Peyer's patch (tissue), 4 donors: ENCODE measurements at regions not wholly inside any gene's neighbourhood (a gene's known extent, or its start where the extent isn't known, plus 50 kb on each side); places are given as distances from the start of the nearest gene placed in this dataset.
"Not testable (repeated sequence)": the region's sequence is repeated elsewhere in the genome, so short reads cannot be mapped to it uniquely, and the experiment has no call there.

Experiments
- DNase-seq, 3 donors: peaks; one replicate each; pipeline ENCODE4 v3.0.0-alpha.2; 2017 to 2019
- H3K27ac ChIP-seq, 4 donors: fragments of 200-600 bp; sonication (generic); one replicate each; pipeline ENCODE4 v1.5.1; 2016 to 2019
- H3K27me3 ChIP-seq, 2 donors: fragments of 200-600 bp; sonication (generic); one replicate each; pipeline ENCODE4 v1.5.1; 2019
- H3K36me3 ChIP-seq, 3 donors: fragments of 200-600 bp; sonication (generic); one replicate each; pipeline ENCODE4 v1.5.1; 2016 to 2019
- H3K4me1 ChIP-seq, 4 donors: fragments of 200-600 bp; sonication (generic); one replicate each; pipeline ENCODE4 v1.5.1; 2016 to 2019
- H3K4me3 ChIP-seq, 4 donors: fragments of 200-600 bp; sonication (generic); 1 replicate in 3 of 4; 2 replicates in 1 of 4; pipeline ENCODE4 v1.5.1; 2016 to 2019; ENCODE audit warnings: mild to moderate bottlenecking in 1 of 4
- H3K9me3 ChIP-seq, 4 donors: fragments of 200-600 bp; sonication (generic); one replicate each; pipeline ENCODE4 v1.5.1; 2016 to 2019; ENCODE audit warnings: mild to moderate bottlenecking in 1 of 4
- POLR2A ChIP-seq, 2 donors: fragments of 450-650 bp; IDR thresholded peaks; one replicate each; pipeline ENCODE4 v1.5.1; 2017; ENCODE audit warnings: antibody characterized with exemption in 2 of 2, mild to moderate bottlenecking in 2 of 2, moderate library complexity in 2 of 2
- TF ChIP-seq, protein P1 (sequence below), 6 experiments: fragments of 450-650 bp in 4 of 6; fragments of 200-600 bp in 2 of 6; sonication (generic) in 1 of 6; IDR thresholded peaks; one replicate each; pipeline ENCODE4 v1.5.1; 2017 to 2019; ENCODE audit warnings: antibody characterized with exemption in 6 of 6, mild to moderate bottlenecking in 3 of 6, moderate library complexity in 1 of 6

DNA sequence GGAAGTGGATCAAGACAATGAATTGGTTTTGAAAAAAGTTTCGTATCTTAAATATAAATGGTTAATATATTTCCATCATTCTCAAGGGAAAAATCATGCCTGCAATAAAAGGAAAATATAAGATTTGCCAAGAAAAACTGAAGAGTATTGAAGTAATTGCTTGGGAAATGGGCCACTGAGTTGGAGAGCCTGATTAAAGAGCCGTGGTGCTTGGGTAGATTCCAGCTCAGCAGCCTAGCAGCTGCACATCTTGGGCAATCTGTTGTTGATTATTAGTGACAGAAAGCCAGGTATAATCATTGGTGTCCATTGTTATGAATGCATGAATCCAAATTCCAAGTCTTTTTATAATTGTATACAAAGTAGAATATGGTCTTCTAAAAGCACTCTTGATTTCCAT is 800.9 kb upstream of the CHORDC1 start:
- no peak for DNase-seq
- no peak overlapping the region for H3K4me3 ChIP-seq
- H3K36me3 ChIP-seq = no peaks in the 10 kb centered on the region
- no peaks in the 10 kb centered on the region for H3K27me3 ChIP-seq
- no peaks in the 10 kb centered on the region for H3K4me1 ChIP-seq
- TF ChIP-seq POLR2A (IDR thresholded peaks at IDR 0.05) = no peak
- TF ChIP-seq, protein P1, sequence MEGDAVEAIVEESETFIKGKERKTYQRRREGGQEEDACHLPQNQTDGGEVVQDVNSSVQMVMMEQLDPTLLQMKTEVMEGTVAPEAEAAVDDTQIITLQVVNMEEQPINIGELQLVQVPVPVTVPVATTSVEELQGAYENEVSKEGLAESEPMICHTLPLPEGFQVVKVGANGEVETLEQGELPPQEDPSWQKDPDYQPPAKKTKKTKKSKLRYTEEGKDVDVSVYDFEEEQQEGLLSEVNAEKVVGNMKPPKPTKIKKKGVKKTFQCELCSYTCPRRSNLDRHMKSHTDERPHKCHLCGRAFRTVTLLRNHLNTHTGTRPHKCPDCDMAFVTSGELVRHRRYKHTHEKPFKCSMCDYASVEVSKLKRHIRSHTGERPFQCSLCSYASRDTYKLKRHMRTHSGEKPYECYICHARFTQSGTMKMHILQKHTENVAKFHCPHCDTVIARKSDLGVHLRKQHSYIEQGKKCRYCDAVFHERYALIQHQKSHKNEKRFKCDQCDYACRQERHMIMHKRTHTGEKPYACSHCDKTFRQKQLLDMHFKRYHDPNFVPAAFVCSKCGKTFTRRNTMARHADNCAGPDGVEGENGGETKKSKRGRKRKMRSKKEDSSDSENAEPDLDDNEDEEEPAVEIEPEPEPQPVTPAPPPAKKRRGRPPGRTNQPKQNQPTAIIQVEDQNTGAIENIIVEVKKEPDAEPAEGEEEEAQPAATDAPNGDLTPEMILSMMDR (IDR thresholded peaks at IDR 0.05) = no peak
- H3K9me3 ChIP-seq = no peaks in the 10 kb centered on the region
- no peak overlapping the region for H3K27ac ChIP-seq

DNA sequence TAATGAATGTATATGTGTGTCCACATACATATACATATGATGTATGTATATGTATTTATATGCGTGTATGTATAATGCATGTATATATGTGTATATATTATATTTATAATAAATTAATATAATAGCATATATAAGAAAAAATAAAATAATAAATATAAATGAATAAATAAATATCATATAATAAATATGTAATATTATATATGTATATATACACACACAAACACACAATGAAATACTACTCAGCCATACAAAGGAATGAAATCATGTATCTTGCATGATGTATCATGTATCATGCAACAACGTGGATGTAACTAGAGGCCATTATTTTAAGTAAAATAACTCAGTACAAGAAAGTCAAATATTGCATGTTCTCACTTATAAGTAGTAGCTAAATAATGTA is 788.7 kb upstream of the CHORDC1 start:
- Histone ChIP-seq H3K27ac (no peak overlapping the region), H3K27me3 (no peaks in the 10 kb centered on the region), H3K4me1 (no peaks in the 10 kb centered on the region), H3K4me3 (no peak overlapping the region), H3K9me3 (peaks cover 0 to 3% (median 0%) of the 10 kb centered on the region in 4 donors), H3K36me3 (no peaks in the 10 kb centered on the region)
- DNase-seq = no peak
- TF ChIP-seq, protein P1 (IDR thresholded peaks at IDR 0.05) = no peak
- TF ChIP-seq POLR2A (IDR thresholded peaks at IDR 0.05) = no peak

DNA sequence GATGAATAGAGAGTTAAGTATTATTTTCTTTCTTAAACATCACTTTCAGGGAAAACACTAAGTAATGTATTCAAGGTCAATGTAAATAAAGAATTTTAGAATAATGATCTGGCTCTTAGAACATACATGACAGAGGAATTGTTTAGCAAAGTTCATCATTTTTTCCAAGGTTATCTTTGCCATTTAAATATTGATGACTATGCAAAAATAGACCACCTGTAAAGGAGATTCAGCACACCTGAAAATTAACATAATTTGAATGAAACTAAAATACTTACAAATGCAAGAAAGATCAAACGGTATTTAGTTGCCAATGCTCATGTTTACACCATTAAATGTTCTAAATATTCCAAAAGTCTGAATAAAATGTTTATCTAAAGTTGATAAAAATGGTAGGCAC is 782.6 kb upstream of the CHORDC1 start:
- Histone ChIP-seq H3K4me3 (no peak overlapping the region), H3K9me3 (no peaks in the 10 kb centered on the region), H3K27ac (no peak overlapping the region), H3K36me3 (no peaks in the 10 kb centered on the region), H3K4me1 (no peaks in the 10 kb centered on the region), H3K27me3 (no peaks in the 10 kb centered on the region)
- no peak for DNase-seq
- TF ChIP-seq, protein P1 (IDR thresholded peaks at IDR 0.05) = no peak
- no peak for TF ChIP-seq POLR2A (IDR thresholded peaks at IDR 0.05)

DNA sequence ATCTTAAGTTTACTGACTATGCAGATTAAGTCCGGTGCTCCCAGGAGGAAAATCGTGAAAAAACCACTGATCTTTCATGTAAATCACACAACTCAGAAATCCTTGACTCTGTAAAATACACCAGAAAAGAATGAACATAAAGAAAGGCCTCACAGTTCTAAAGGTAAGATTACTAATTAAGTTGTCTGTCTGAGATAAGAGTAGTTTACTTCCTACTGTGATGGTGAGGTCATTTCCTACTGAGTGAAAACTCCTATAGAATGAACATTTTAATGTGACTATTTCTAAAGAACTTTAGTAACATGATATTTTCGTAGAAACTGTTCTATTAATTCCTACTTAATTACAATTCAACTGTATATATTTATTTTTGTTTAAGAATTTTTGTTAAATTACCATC is 774.4 kb upstream of the CHORDC1 start:
- no peak for DNase-seq
- no peak for TF ChIP-seq POLR2A (IDR thresholded peaks at IDR 0.05)
- TF ChIP-seq, protein P1 (IDR thresholded peaks at IDR 0.05) = no peak
- Histone ChIP-seq H3K4me1 (no peaks in the 10 kb centered on the region), H3K9me3 (no peaks in the 10 kb centered on the region), H3K4me3 (no peak overlapping the region), H3K36me3 (no peaks in the 10 kb centered on the region), H3K27ac (no peak overlapping the region), H3K27me3 (no peaks in the 10 kb centered on the region)

DNA sequence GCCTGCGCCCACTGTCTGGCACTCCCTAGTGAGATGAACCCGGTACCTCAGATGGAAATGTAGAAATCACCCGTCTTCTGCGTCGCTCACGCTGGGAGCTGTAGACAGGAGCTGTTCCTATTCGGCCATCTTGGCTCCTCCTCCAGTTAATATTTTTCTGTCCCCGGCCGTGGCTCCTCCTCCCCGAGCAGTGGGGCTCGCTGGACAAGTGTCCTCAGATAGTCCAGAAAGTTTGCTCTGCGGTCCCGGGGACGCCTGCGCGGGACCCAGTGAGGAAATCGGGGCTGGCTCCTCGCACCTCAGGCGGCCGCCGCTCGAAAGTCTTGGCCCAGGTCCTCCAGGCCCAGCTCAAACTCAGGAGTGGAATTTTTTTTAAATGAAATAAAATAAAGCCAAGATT is 749.3 kb upstream of the CHORDC1 start:
- not testable (repeated sequence) for H3K4me1 ChIP-seq, H3K36me3 ChIP-seq, H3K9me3 ChIP-seq, H3K4me3 ChIP-seq, H3K27me3 ChIP-seq, H3K27ac ChIP-seq, DNase-seq

DNA sequence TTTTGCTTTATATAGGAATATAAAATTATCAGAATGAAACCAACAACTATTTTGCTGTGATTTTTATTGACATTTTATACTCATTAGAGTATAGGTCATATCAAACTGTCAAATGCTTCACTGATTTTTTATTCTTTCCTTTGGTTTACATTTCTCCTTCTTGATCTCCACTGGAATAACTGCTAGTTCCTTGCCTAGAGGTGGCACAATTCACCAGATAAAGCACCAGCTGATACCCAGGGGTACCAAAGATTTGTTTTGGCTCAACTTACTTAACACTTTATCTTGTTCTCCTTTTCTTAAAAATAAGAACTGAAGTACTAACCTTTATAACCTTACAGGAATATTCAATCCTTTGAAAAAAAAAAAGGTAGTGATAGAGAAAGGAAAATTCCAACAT is 725.1 kb upstream of the CHORDC1 start:
- TF ChIP-seq, protein P1 (IDR thresholded peaks at IDR 0.05) = no peak
- TF ChIP-seq POLR2A (IDR thresholded peaks at IDR 0.05) = no peak
- Histone ChIP-seq H3K9me3 (no peaks in the 10 kb centered on the region), H3K36me3 (no peaks in the 10 kb centered on the region), H3K4me3 (no peak overlapping the region), H3K27ac (no peak overlapping the region), H3K4me1 (no peaks in the 10 kb centered on the region), H3K27me3 (no peaks in the 10 kb centered on the region)
- no peak for DNase-seq
